Breast epithelium (tissue), 3 donors: ENCODE measurements at regions not wholly inside any gene's neighbourhood (a gene's known extent, or its start where the extent isn't known, plus 50 kb on each side); places are given as distances from the start of the nearest gene placed in this dataset.

ENCODE experiments used
- CTCF ChIP-seq, 3 donors: fragments of 450-650 bp; IDR thresholded peaks; one replicate each; pipeline ENCODE4 v1.5.1; 2016 to 2017; ENCODE audit warnings: antibody characterized with exemption in 3 of 3, mild to moderate bottlenecking in 3 of 3, moderate library complexity in 3 of 3
- POLR2AphosphoS5 ChIP-seq, 3 donors: sonication (generic); formaldehyde crosslinking; IDR thresholded peaks; one replicate each; pipeline ENCODE4 v1.6.1; 2017; ENCODE audit warnings: antibody characterized with exemption in 3 of 3

GRCh38 chr3:15887261-15887660 lies 89.5 kb upstream of the ANKRD28 start:
- TF ChIP-seq POLR2AphosphoS5 (IDR thresholded peaks at IDR 0.05): no peak
- no peak for TF ChIP-seq CTCF (IDR thresholded peaks at IDR 0.05)
